ENCODE measurements at regions not wholly inside any gene's neighbourhood (a gene's known extent, or its start where the extent isn't known, plus 50 kb on each side); places are given as distances from the start of the nearest gene placed in this dataset.
"Not testable (repeated sequence)": the region's sequence is repeated elsewhere in the genome, so short reads cannot be mapped to it uniquely, and the experiment has no call there.

- intact Hi-C loops (cut with micrococcal nuclease) = no loop called here
Observed at GRCh38 chr1:165965857-165966256, 138.4 kb downstream of the UCK2 start.

GRCh38 chr1:165969366-165969765, 142.0 kb downstream of the UCK2 start:
- H3K27ac Mint-ChIP-seq; CTCF ChIA-PET (ENCODE audit: partially characterized antibody); H3K36me3 Mint-ChIP-seq; H3K27ac ChIP-seq (ENCODE audit: low read depth, low read length); intact Hi-C loops (cut with micrococcal nuclease); POLR2A ChIA-PET (ENCODE audit: partially characterized antibody); H3K4me1 ChIP-seq (ENCODE audit: insufficient read depth, low read length); H3K36me3 ChIP-seq (ENCODE audit: insufficient read depth, low read length); H3K27me3 ChIP-seq (ENCODE audit: insufficient read depth, low read length); H3K4me3 ChIP-seq (ENCODE audit: low read length in 2 of 2); H3K4me1 Mint-ChIP-seq; H3K4me3 Mint-ChIP-seq; DNase-seq; H3K9me3 ChIP-seq (ENCODE audit: control insufficient read depth in 1 of 2, low read length in 2 of 2): not testable (repeated sequence)
- peaks cover 0 to 11% (median 6%) of the 10 kb centered on the region in 8 donors for H3K9me3 Mint-ChIP-seq
- peaks cover 4 to 14% of the 10 kb centered on the region in 2 donors for H3K27me3 Mint-ChIP-seq

More at GRCh38 chr1:165965857-165966256, 138.4 kb downstream of the UCK2 start:
- Mint-ChIP-seq H3K36me3 (no peaks in the 10 kb centered on the region), H3K4me1 (no peaks in the 10 kb centered on the region), H3K4me3 (no peak overlapping the region), H3K9me3 (peaks cover 0 to 11% (median 6%) of the 10 kb centered on the region in 8 donors), H3K27me3 (peaks cover 4 to 15% of the 10 kb centered on the region in 2 donors), H3K27ac (no peak overlapping the region)
- DNase-seq = no peak
- Histone ChIP-seq H3K27ac (ENCODE audit: low read depth, low read length) (no peak overlapping the region), H3K4me3 (ENCODE audit: low read length in 2 of 2) (no peak overlapping the region), H3K27me3 (ENCODE audit: insufficient read depth, low read length) (no peaks in the 10 kb centered on the region), H3K36me3 (ENCODE audit: insufficient read depth, low read length) (no peaks in the 10 kb centered on the region), H3K4me1 (ENCODE audit: insufficient read depth, low read length) (no peaks in the 10 kb centered on the region), H3K9me3 (ENCODE audit: control insufficient read depth in 1 of 2, low read length in 2 of 2) (no peaks in the 10 kb centered on the region)
- ChIA-PET POLR2A (ENCODE audit: partially characterized antibody) (no interaction called here), CTCF (ENCODE audit: partially characterized antibody) (interaction anchor here (0.9 kb wide), 1 partner anchor 38 kb away, joined by 3 read pairs; no protein-coding TSS in a partner anchor)

DNA sequence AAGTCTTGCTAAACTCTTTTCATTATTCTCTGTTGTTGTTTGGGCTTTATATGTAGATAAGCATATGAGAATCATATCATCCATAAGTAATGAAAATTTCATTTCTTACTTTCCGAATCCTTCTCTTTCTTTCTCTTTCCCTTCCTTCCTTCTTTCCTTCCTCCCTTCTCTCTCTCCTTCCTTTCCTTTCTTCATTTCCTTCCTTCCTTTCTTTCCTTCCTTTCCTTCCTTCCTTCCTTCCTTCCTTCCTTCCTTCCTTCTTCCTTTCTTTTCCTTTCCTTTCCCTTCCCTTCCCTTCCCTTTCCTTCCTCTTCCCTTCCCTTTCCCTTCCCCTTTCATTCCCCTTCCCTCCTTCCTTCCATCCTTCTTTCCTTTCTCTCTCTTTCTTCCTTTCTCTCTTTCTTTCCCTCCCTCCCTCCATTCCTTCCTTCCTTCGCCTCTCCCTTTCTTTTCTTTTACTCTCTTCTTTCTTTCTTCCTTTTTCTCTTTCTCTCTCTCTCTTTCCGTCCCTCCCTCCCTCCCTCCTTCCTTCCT, 147.3 kb downstream of the UCK2 start:
- no peak overlapping the region for H3K27ac ChIP-seq (ENCODE audit: low read depth, low read length)
- no peaks in the 10 kb centered on the region for H3K27me3 ChIP-seq (ENCODE audit: insufficient read depth, low read length)
- H3K4me3 Mint-ChIP-seq = no peak overlapping the region
- DNase-seq = no peak
- intact Hi-C loops (cut with micrococcal nuclease) = no loop called here
- no peaks in the 10 kb centered on the region for H3K4me1 ChIP-seq (ENCODE audit: insufficient read depth, low read length)
- H3K27ac Mint-ChIP-seq = no peak overlapping the region
- H3K4me3 ChIP-seq (ENCODE audit: low read length in 2 of 2) = no peak overlapping the region
- H3K36me3 Mint-ChIP-seq = no peaks in the 10 kb centered on the region
- POLR2A ChIA-PET (ENCODE audit: partially characterized antibody) = no interaction called here
- H3K36me3 ChIP-seq (ENCODE audit: insufficient read depth, low read length) = no peaks in the 10 kb centered on the region
- CTCF ChIA-PET (ENCODE audit: partially characterized antibody) = no interaction called here
- H3K27me3 Mint-ChIP-seq = peaks cover 3 to 18% of the 10 kb centered on the region in 2 donors
- no peaks in the 10 kb centered on the region for H3K9me3 ChIP-seq (ENCODE audit: control insufficient read depth in 1 of 2, low read length in 2 of 2)
- H3K4me1 Mint-ChIP-seq = no peaks in the 10 kb centered on the region
- peaks cover 0 to 44% (median 17%) of the 10 kb centered on the region in 8 donors for H3K9me3 Mint-ChIP-seq

DNA sequence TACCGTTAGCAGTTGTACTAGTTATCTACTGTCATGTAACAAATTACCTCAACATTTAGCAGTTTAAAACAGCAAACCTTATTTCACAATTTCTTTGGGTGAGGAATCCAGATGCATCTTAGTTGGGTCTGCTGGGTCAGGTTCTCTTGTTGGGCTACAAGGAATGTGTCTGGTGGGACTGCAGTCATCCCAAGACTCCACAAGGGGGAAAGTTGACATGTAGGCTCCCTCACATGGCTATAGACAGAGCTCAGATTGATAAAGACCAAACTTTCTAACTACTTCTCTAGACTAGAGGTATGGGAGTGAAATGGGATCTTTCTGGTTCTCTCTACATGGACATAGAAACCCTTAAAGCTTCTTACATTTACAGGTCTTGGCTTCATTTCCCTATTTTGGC, 160.9 kb downstream of the UCK2 start:
- H3K36me3 ChIP-seq (ENCODE audit: insufficient read depth, low read length) = no peaks in the 10 kb centered on the region
- H3K27me3 ChIP-seq (ENCODE audit: insufficient read depth, low read length) = no peaks in the 10 kb centered on the region
- no peaks in the 10 kb centered on the region for H3K9me3 ChIP-seq (ENCODE audit: control insufficient read depth in 1 of 2, low read length in 2 of 2)
- peaks cover 0 to 7% (median 0%) of the 10 kb centered on the region in 8 donors for H3K9me3 Mint-ChIP-seq
- CTCF ChIA-PET (ENCODE audit: partially characterized antibody) = no interaction called here
- peaks cover 5% of the 10 kb centered on the region in 2 donors for H3K27me3 Mint-ChIP-seq
- H3K27ac Mint-ChIP-seq = no peak overlapping the region
- POLR2A ChIA-PET (ENCODE audit: partially characterized antibody) = no interaction called here
- no peaks in the 10 kb centered on the region for H3K36me3 Mint-ChIP-seq
- no peaks in the 10 kb centered on the region for H3K4me1 Mint-ChIP-seq
- no peak overlapping the region for H3K27ac ChIP-seq (ENCODE audit: low read depth, low read length)
- no peak for DNase-seq
- H3K4me3 ChIP-seq (ENCODE audit: low read length in 2 of 2) = no peak overlapping the region
- no peaks in the 10 kb centered on the region for H3K4me1 ChIP-seq (ENCODE audit: insufficient read depth, low read length)
- intact Hi-C loops (cut with micrococcal nuclease) = no loop called here
- no peak overlapping the region for H3K4me3 Mint-ChIP-seq

GRCh38 chr1:165988817-165989216, 161.4 kb downstream of the UCK2 start:
- ChIA-PET POLR2A (ENCODE audit: partially characterized antibody) (no interaction called here), CTCF (ENCODE audit: partially characterized antibody) (no interaction called here)
- H3K4me3 ChIP-seq (ENCODE audit: low read length in 2 of 2) = no peak overlapping the region
- peaks cover 0 to 4% (median 0%) of the 10 kb centered on the region in 8 donors for H3K9me3 Mint-ChIP-seq
- no peak overlapping the region for H3K27ac ChIP-seq (ENCODE audit: low read depth, low read length)
- H3K27me3 Mint-ChIP-seq = peaks cover 2 to 3% of the 10 kb centered on the region in 2 donors
- no peaks in the 10 kb centered on the region for H3K4me1 ChIP-seq (ENCODE audit: insufficient read depth, low read length)
- H3K4me1 Mint-ChIP-seq = no peaks in the 10 kb centered on the region
- intact Hi-C loops (cut with micrococcal nuclease) = no loop called here
- H3K27me3 ChIP-seq (ENCODE audit: insufficient read depth, low read length) = no peaks in the 10 kb centered on the region
- no peak overlapping the region for H3K27ac Mint-ChIP-seq
- H3K9me3 ChIP-seq (ENCODE audit: control insufficient read depth in 1 of 2, low read length in 2 of 2) = no peaks in the 10 kb centered on the region
- no peaks in the 10 kb centered on the region for H3K36me3 ChIP-seq (ENCODE audit: insufficient read depth, low read length)
- DNase-seq = no peak
- no peaks in the 10 kb centered on the region for H3K36me3 Mint-ChIP-seq
- no peak overlapping the region for H3K4me3 Mint-ChIP-seq

- DNase-seq = no peak
- Mint-ChIP-seq H3K27ac (no peak overlapping the region), H3K9me3 (peaks cover 0 to 5% (median 0%) of the 10 kb centered on the region in 8 donors), H3K27me3 (peaks cover 0 to 3% of the 10 kb centered on the region in 2 donors), H3K4me3 (no peak overlapping the region), H3K36me3 (no peaks in the 10 kb centered on the region), H3K4me1 (no peaks in the 10 kb centered on the region)
- ChIA-PET POLR2A (ENCODE audit: partially characterized antibody) (no interaction called here), CTCF (ENCODE audit: partially characterized antibody) (no interaction called here)
- no peak overlapping the region for H3K27ac ChIP-seq (ENCODE audit: low read depth, low read length)
- no peaks in the 10 kb centered on the region for H3K27me3 ChIP-seq (ENCODE audit: insufficient read depth, low read length)
- no peaks in the 10 kb centered on the region for H3K4me1 ChIP-seq (ENCODE audit: insufficient read depth, low read length)
- H3K4me3 ChIP-seq (ENCODE audit: low read length in 2 of 2) = no peak overlapping the region
- H3K36me3 ChIP-seq (ENCODE audit: insufficient read depth, low read length) = no peaks in the 10 kb centered on the region
- no peaks in the 10 kb centered on the region for H3K9me3 ChIP-seq (ENCODE audit: control insufficient read depth in 1 of 2, low read length in 2 of 2)
- intact Hi-C loops (cut with micrococcal nuclease) = no loop called here
Observed at GRCh38 chr1:165992533-165992932, 165.1 kb downstream of the UCK2 start.

DNA sequence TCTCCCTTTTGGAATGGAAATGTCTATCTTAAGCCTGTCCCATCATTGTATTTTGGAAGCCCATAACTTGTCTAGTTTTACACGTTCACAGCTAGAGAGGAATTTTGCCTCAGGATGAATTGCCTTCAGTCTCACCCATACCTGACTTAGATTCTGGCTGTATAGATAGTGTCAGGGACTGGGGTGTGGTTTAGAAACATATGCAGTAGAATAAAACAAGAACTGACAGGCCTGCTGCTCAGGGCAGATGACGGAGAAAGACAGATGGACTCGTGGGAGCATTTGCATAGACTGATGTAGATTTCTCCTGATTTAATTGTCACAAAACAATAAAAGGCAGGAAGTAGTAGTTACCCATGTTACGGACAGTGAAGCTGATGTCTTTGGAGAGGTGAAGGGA, 166.7 kb downstream of the UCK2 start:
- H3K36me3 Mint-ChIP-seq = no peaks in the 10 kb centered on the region
- H3K4me1 ChIP-seq (ENCODE audit: insufficient read depth, low read length) = no peaks in the 10 kb centered on the region
- H3K27ac ChIP-seq (ENCODE audit: low read depth, low read length) = no peak overlapping the region
- no peaks in the 10 kb centered on the region for H3K27me3 ChIP-seq (ENCODE audit: insufficient read depth, low read length)
- H3K4me1 Mint-ChIP-seq = no peaks in the 10 kb centered on the region
- no peak for DNase-seq
- no peaks in the 10 kb centered on the region for H3K9me3 ChIP-seq (ENCODE audit: control insufficient read depth in 1 of 2, low read length in 2 of 2)
- CTCF ChIA-PET (ENCODE audit: partially characterized antibody) = interaction anchor here (1.2 kb wide), 1 partner anchor 65 kb away, joined by 3 read pairs; no protein-coding TSS in a partner anchor
- H3K27ac Mint-ChIP-seq = no peak overlapping the region
- no peak overlapping the region for H3K4me3 ChIP-seq (ENCODE audit: low read length in 2 of 2)
- POLR2A ChIA-PET (ENCODE audit: partially characterized antibody) = no interaction called here
- peaks cover 0 to 5% (median 0%) of the 10 kb centered on the region in 8 donors for H3K9me3 Mint-ChIP-seq
- no peaks in the 10 kb centered on the region for H3K36me3 ChIP-seq (ENCODE audit: insufficient read depth, low read length)
- H3K4me3 Mint-ChIP-seq = no peak overlapping the region
- H3K27me3 Mint-ChIP-seq = peaks cover 0 to 3% of the 10 kb centered on the region in 2 donors
- intact Hi-C loops (cut with micrococcal nuclease) = no loop called here

DNA sequence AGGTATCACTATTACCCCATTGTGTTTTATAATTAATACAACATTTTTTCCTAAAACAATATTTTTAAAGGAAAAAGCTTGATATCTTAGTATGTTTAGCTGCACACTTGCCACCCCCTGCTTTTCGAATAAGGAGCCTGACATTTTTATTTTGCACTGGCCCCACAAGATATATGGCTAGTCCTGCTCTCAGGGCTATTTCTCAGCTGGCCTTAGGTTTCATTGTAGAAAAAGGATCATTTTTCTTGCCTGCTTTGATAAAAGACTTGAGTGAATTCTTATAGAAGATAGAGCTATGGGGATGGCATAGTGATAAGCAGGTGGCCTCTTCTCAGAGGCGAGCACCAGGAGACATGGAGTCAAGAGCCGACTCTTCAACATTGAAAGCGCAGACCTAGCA, 167.0 kb downstream of the FAM78B start:
- H3K4me3 ChIP-seq (ENCODE audit: low read length in 2 of 2) = no peak overlapping the region
- no peaks in the 10 kb centered on the region for H3K4me1 Mint-ChIP-seq
- H3K4me3 Mint-ChIP-seq = no peak overlapping the region
- CTCF ChIA-PET (ENCODE audit: partially characterized antibody) = no interaction called here
- H3K27ac ChIP-seq (ENCODE audit: low read depth, low read length) = no peak overlapping the region
- H3K9me3 ChIP-seq (ENCODE audit: control insufficient read depth in 1 of 2, low read length in 2 of 2) = no peaks in the 10 kb centered on the region
- H3K36me3 ChIP-seq (ENCODE audit: insufficient read depth, low read length) = no peaks in the 10 kb centered on the region
- H3K4me1 ChIP-seq (ENCODE audit: insufficient read depth, low read length) = no peaks in the 10 kb centered on the region
- H3K36me3 Mint-ChIP-seq = no peaks in the 10 kb centered on the region
- no peak for DNase-seq
- H3K9me3 Mint-ChIP-seq = peaks cover 0 to 5% (median under 1%) of the 10 kb centered on the region in 8 donors
- H3K27me3 ChIP-seq (ENCODE audit: insufficient read depth, low read length) = no peaks in the 10 kb centered on the region
- POLR2A ChIA-PET (ENCODE audit: partially characterized antibody) = no interaction called here
- intact Hi-C loops (cut with micrococcal nuclease) = no loop called here
- peaks cover 1 to 2% of the 10 kb centered on the region in 2 donors for H3K27me3 Mint-ChIP-seq
- no peak overlapping the region for H3K27ac Mint-ChIP-seq
